Endodermal cell (in vitro differentiated cells): ENCODE measurements at regions not wholly inside any gene's neighbourhood (a gene's known extent, or its start where the extent isn't known, plus 50 kb on each side); places are given as distances from the start of the nearest gene placed in this dataset.

Source experiments
- DNase-seq: peaks from one replicate; pipeline ENCODE4 v3.0.0-alpha.2; 2017
- H3K27ac ChIP-seq: 2 replicates; pipeline ENCODE4 v1.5.1; 2013; ENCODE audit warnings: mild to moderate bottlenecking, low read depth, low read length, moderate library complexity
- H3K27me3 ChIP-seq: 2 replicates; pipeline ENCODE4 v1.6.1; 2013; ENCODE audit warnings: mild to moderate bottlenecking, low read length, moderate library complexity; ENCODE audit not compliant: insufficient read depth, control insufficient read depth, poor library complexity, severe bottlenecking
- H3K36me3 ChIP-seq: 2 replicates; pipeline ENCODE4 v1.7.0; 2013; ENCODE audit warnings: mild to moderate bottlenecking, low read length, moderate library complexity; ENCODE audit not compliant: control insufficient read depth, insufficient read depth
- H3K4me1 ChIP-seq: one replicate; pipeline ENCODE4 v1.7.0; 2013; ENCODE audit warnings: low read length; ENCODE audit not compliant: control insufficient read depth, insufficient read depth
- H3K4me3 ChIP-seq: 2 replicates; pipeline ENCODE4 v1.5.1; 2013; ENCODE audit warnings: mild to moderate bottlenecking, low read length, moderate library complexity
- H3K9ac ChIP-seq: 2 replicates; pipeline ENCODE4 v1.6.1; 2013; ENCODE audit warnings: mild to moderate bottlenecking, low read length, moderate library complexity; ENCODE audit not compliant: poor library complexity, severe bottlenecking; ENCODE audit errors: extremely low read depth
- H3K9me3 ChIP-seq: 2 replicates; pipeline ENCODE4 v1.6.1; 2013; ENCODE audit warnings: mild to moderate bottlenecking, low read length, moderate library complexity; ENCODE audit not compliant: control insufficient read depth
- H3K27ac Mint-ChIP-seq: 2 replicates; pipeline ENCODE4 v1.8.0; 2020; ENCODE audit warnings: mixed read lengths
- H3K27me3 Mint-ChIP-seq: 2 replicates; pipeline ENCODE4 v1.8.0; 2021; ENCODE audit warnings: mild to moderate bottlenecking, mixed read lengths; ENCODE audit not compliant: insufficient read depth
- H3K36me3 Mint-ChIP-seq: 2 replicates; pipeline ENCODE4 v1.8.0; 2020; ENCODE audit warnings: low read depth, mixed read lengths
- H3K4me1 Mint-ChIP-seq: 2 replicates; pipeline ENCODE4 v1.8.0; 2020; ENCODE audit warnings: mixed read lengths
- H3K4me3 Mint-ChIP-seq: 2 replicates; pipeline ENCODE4 v1.8.0; 2020; ENCODE audit warnings: mild to moderate bottlenecking, moderate library complexity, mixed read lengths
- H3K9me3 Mint-ChIP-seq: 2 replicates; pipeline ENCODE4 v1.8.0; 2020; ENCODE audit warnings: mild to moderate bottlenecking, mixed read lengths
- WGBS, 2 experiments: methylation state at CpG; one replicate each; pipeline versions ENCODE4 v1.1.5 to v1.1.7; 2013; ENCODE audit warnings: missing lambda C conversion rate in 2 of 2, mixed read lengths in 1 of 2; ENCODE audit not compliant: insufficient coverage in 1 of 2, insufficient read length in 1 of 2; 5-methylcytosine and 5-hydroxymethylcytosine counted together
- TF ChIP-seq, protein P1 (sequence below): fragments of 200-600 bp; sonication (generic); conservative IDR thresholded peaks from 2 replicates; pipeline ENCODE4 v1.5.0; 2021; ENCODE audit warnings: antibody characterized with exemption, mild to moderate bottlenecking

DNA sequence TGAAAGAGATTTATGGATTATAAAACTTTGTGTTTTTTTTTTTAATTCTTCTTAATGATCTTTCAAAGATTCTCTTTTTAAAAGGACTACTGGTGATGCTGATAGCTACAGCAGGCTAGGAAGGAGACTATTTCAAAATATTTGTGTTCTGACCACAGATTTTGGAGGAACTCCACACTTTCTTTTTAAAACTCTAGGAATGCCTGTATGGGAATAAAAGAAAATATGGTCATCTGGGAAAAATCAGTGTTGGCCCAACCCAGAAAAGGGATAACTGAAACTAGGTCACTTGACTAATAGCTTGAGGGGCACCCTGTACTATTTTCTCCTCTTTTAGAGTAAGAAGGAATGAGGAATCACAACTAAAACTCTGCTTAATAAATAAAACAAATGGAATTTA, 97.6 kb upstream of the ADAMTS19 start:
- Histone ChIP-seq H3K4me3 (no peak overlapping the region), H3K4me1 (no peaks in the 10 kb centered on the region), H3K9me3 (no peaks in the 10 kb centered on the region), H3K36me3 (no peaks in the 10 kb centered on the region), H3K9ac (no peak overlapping the region), H3K27me3 (no peaks in the 10 kb centered on the region), H3K27ac (no peak overlapping the region)
- Mint-ChIP-seq H3K9me3 (peaks cover 8% of the 10 kb centered on the region), H3K4me3 (no peak overlapping the region), H3K4me1 (peaks cover 7% of the 10 kb centered on the region), H3K36me3 (no peaks in the 10 kb centered on the region), H3K27me3 (no peaks in the 10 kb centered on the region), H3K27ac (no peak overlapping the region)
- TF ChIP-seq, protein P1, sequence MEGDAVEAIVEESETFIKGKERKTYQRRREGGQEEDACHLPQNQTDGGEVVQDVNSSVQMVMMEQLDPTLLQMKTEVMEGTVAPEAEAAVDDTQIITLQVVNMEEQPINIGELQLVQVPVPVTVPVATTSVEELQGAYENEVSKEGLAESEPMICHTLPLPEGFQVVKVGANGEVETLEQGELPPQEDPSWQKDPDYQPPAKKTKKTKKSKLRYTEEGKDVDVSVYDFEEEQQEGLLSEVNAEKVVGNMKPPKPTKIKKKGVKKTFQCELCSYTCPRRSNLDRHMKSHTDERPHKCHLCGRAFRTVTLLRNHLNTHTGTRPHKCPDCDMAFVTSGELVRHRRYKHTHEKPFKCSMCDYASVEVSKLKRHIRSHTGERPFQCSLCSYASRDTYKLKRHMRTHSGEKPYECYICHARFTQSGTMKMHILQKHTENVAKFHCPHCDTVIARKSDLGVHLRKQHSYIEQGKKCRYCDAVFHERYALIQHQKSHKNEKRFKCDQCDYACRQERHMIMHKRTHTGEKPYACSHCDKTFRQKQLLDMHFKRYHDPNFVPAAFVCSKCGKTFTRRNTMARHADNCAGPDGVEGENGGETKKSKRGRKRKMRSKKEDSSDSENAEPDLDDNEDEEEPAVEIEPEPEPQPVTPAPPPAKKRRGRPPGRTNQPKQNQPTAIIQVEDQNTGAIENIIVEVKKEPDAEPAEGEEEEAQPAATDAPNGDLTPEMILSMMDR = no peak
- DNase-seq = no peak

DNA sequence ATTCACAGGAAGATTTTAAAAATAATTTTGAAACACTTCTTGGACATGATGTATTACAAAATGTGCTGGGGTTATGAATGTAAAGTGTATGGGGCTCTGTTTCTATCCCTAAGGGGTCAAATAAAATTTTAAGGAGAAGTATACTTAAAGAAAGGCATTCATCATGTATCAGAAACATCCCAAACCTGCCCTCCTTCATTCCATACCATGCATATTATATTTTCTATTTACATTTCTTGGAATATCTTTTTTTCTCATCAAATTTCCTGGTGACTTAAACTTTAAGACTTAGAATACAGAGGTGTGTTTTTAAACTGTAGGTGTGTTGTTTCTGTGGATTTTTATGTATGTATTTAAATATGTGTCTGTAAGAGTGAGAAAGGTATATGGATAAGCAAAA, 96.1 kb upstream of the ADAMTS19 start:
- H3K36me3 ChIP-seq = no peaks in the 10 kb centered on the region
- peaks cover 2% of the 10 kb centered on the region for H3K4me1 Mint-ChIP-seq
- no peaks in the 10 kb centered on the region for H3K27me3 Mint-ChIP-seq
- no peak overlapping the region for H3K27ac ChIP-seq
- TF ChIP-seq, protein P1 = no peak
- DNase-seq = no peak
- H3K36me3 Mint-ChIP-seq = no peaks in the 10 kb centered on the region
- H3K27me3 ChIP-seq = no peaks in the 10 kb centered on the region
- no peak overlapping the region for H3K4me3 ChIP-seq
- H3K9me3 ChIP-seq = no peaks in the 10 kb centered on the region
- no peak overlapping the region for H3K9ac ChIP-seq
- no peak overlapping the region for H3K27ac Mint-ChIP-seq
- H3K9me3 Mint-ChIP-seq = peaks cover 8% of the 10 kb centered on the region
- H3K4me1 ChIP-seq = no peaks in the 10 kb centered on the region
- no peak overlapping the region for H3K4me3 Mint-ChIP-seq

DNA sequence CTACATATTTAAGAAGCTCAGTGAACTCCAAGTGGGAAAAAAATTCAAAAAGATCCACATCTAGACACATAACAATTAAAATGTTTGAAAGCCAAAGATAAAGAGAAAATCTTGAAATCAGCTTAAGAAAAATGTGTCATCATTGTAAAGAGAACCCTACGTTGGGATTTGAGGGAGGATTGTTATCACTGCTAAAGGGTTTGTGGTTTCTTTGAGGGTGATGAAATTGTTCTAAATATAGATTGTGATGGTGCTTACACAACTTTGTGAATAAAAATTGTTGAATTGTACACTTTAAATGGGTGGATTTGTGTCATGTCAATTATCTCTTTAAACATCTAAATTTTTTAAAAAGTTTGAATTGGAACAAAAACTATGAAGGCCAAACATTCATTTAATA, 92.2 kb upstream of the ADAMTS19 start:
- no peaks in the 10 kb centered on the region for H3K27me3 Mint-ChIP-seq
- no peak for DNase-seq
- no peak overlapping the region for H3K9ac ChIP-seq
- H3K27ac Mint-ChIP-seq = no peak overlapping the region
- no peaks in the 10 kb centered on the region for H3K4me1 ChIP-seq
- TF ChIP-seq, protein P1 = no peak
- WGBS, 2 experiments = 68 to 82% methylated on average over 1 of the region's 1 CpG
- H3K9me3 Mint-ChIP-seq = peaks cover 8% of the 10 kb centered on the region
- no peak overlapping the region for H3K27ac ChIP-seq
- H3K36me3 Mint-ChIP-seq = no peaks in the 10 kb centered on the region
- H3K36me3 ChIP-seq = no peaks in the 10 kb centered on the region
- no peak overlapping the region for H3K4me3 Mint-ChIP-seq
- H3K9me3 ChIP-seq = no peaks in the 10 kb centered on the region
- H3K4me1 Mint-ChIP-seq = no peaks in the 10 kb centered on the region
- H3K27me3 ChIP-seq = no peaks in the 10 kb centered on the region
- no peak overlapping the region for H3K4me3 ChIP-seq
